Ovary (tissue), 7 donors: ENCODE measurements at regions not wholly inside any gene's neighbourhood (a gene's known extent, or its start where the extent isn't known, plus 50 kb on each side); places are given as distances from the start of the nearest gene placed in this dataset.

Experiments used
- DNase-seq, 5 donors: peaks; one replicate each; pipeline ENCODE4 v3.0.0-alpha.2; 2019 to 2020
- H3K27ac ChIP-seq, 2 donors: fragments of 200-600 bp; one replicate each; pipeline versions ENCODE4 v1.5.1 to v1.8.0; 2019 to 2022
- H3K27me3 ChIP-seq: fragments of 200-600 bp; one replicate; pipeline ENCODE4 v1.8.0; 2022
- H3K36me3 ChIP-seq: fragments of 200-600 bp; sonication (generic); one replicate; pipeline ENCODE4 v1.5.1; 2019
- H3K4me1 ChIP-seq: one replicate; pipeline ENCODE4 v1.8.1; 2013; ENCODE audit warnings: mild to moderate bottlenecking, moderate library complexity; ENCODE audit not compliant: insufficient read depth
- H3K4me3 ChIP-seq: fragments of 200-600 bp; sonication (generic); one replicate; pipeline ENCODE4 v1.5.1; 2017
- H3K9me3 ChIP-seq, 2 donors: fragments of 200-600 bp in 1 of 2; sonication (generic) in 1 of 2; one replicate each; pipeline versions ENCODE4 v1.5.1 to v1.8.1; 2013 to 2019; ENCODE audit warnings: mild to moderate bottlenecking in 1 of 2, moderate library complexity in 1 of 2
- EP300 ChIP-seq: sonication (generic); formaldehyde crosslinking; IDR thresholded peaks from one replicate; pipeline ENCODE4 v1.6.1; 2017; ENCODE audit warnings: antibody characterized with exemption
- POLR2A ChIP-seq: fragments of 450-650 bp; IDR thresholded peaks from one replicate; pipeline ENCODE4 v1.6.1; 2017; ENCODE audit warnings: antibody characterized with exemption, mild to moderate bottlenecking, moderate library complexity
- WGBS, 3 donors: extraction: QIAGEN DNeasy Blood & Tissue Kit in 1 of 3; methylation state at CpG; one replicate each; pipeline versions ENCODE4 v1.1.5 to v1.1.7; 2013 to 2017; 5-methylcytosine and 5-hydroxymethylcytosine counted together
- intact Hi-C, 4 donors: fragments of 100-400 bp; cut with DNase I; formaldehyde crosslinking; loops; one replicate each; pipeline versions ENCODE4 v1.11.0 to v1.15.1; 2022 to 2023
- TF ChIP-seq, protein P1 (sequence below), 3 donors: fragments of 450-650 bp in 2 of 3; fragments of 200-600 bp in 1 of 3; IDR thresholded peaks; one replicate each; pipeline versions ENCODE4 v1.5.1 to v1.8.0; 2016 to 2022; ENCODE audit warnings: antibody characterized with exemption in 3 of 3, mild to moderate bottlenecking in 1 of 3
- donor health status: DM: no; HTN: no; CAD: no; lungs with moderate emphysema.
- donor health status: DM: no; HTN: no; CAD: no.
- donor health status: Bipolar disorder and iron deficiency.
- donor health status: DM: no; HTN: no; CAD: no.
- donor health status: DM: yes; HTN: yes; CAD: no.

DNA sequence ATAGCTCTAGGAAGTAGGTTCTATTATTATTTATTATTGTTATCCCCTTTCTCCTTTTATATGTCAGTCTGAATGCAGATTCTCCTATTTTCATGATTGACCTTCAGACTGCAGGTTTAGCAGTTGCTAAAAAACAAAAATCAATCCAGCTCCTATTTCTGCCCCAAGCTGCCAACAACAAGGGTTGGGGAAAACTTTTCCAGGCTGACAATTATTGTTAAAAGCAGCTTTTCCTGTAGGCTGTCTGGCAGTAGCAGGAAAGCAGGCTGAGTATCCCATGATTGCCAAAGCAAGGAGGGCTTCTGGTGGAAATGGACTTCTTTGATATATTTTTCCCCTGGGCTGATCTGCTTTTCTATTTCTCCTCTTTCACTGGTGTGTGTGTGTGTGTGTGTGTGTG is 78.0 kb upstream of the CTLA4 start:
- no peaks in the 10 kb centered on the region for H3K4me1 ChIP-seq
- no peaks in the 10 kb centered on the region for H3K9me3 ChIP-seq
- no peaks in the 10 kb centered on the region for H3K27me3 ChIP-seq
- DNase-seq = no peak
- H3K27ac ChIP-seq = no peak overlapping the region
- intact Hi-C loops = no loop called here
- no peaks in the 10 kb centered on the region for H3K36me3 ChIP-seq
- TF ChIP-seq EP300 = no peak
- TF ChIP-seq, protein P1, sequence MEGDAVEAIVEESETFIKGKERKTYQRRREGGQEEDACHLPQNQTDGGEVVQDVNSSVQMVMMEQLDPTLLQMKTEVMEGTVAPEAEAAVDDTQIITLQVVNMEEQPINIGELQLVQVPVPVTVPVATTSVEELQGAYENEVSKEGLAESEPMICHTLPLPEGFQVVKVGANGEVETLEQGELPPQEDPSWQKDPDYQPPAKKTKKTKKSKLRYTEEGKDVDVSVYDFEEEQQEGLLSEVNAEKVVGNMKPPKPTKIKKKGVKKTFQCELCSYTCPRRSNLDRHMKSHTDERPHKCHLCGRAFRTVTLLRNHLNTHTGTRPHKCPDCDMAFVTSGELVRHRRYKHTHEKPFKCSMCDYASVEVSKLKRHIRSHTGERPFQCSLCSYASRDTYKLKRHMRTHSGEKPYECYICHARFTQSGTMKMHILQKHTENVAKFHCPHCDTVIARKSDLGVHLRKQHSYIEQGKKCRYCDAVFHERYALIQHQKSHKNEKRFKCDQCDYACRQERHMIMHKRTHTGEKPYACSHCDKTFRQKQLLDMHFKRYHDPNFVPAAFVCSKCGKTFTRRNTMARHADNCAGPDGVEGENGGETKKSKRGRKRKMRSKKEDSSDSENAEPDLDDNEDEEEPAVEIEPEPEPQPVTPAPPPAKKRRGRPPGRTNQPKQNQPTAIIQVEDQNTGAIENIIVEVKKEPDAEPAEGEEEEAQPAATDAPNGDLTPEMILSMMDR (IDR thresholded peaks at IDR 0.05) = no peak
- no peak for TF ChIP-seq POLR2A
- no peak overlapping the region for H3K4me3 ChIP-seq

DNA sequence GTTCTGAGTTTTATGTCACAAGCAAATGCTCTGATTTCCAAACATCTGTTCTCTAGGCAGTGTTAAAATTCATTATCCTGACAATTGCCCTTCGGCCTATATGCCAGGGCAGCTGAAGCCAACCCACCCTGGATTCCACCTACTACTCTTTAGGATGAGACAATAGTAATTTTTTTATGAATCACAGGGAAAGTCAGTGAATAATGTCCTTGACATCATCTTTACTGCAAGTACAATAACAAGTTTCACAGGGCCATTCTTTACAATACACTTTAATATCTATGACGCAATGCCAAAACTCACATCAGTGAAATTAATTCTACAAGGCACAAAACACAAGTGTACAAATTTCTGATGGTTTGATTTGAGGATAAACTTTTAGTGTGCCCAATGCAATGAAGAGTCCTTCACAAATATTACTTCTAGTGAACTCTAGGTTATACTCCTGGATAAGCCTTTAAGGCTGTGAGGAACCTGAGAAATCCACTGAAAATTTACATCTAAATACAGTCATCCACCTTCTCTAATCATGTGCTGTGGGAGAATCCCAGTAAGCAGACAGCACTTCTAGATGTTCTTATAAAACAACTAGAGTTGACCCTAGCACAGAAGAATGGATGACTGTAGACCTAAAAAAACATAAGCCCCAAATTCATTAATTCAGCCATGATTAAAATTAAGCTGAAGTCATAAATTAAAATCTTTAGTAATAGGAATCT is 77.3 kb upstream of the CTLA4 start:
- WGBS, 3 donors = 90 to 94% (median 92%) methylated on average over 2 of the region's 2 CpGs
- intact Hi-C loops = no loop called here

DNA sequence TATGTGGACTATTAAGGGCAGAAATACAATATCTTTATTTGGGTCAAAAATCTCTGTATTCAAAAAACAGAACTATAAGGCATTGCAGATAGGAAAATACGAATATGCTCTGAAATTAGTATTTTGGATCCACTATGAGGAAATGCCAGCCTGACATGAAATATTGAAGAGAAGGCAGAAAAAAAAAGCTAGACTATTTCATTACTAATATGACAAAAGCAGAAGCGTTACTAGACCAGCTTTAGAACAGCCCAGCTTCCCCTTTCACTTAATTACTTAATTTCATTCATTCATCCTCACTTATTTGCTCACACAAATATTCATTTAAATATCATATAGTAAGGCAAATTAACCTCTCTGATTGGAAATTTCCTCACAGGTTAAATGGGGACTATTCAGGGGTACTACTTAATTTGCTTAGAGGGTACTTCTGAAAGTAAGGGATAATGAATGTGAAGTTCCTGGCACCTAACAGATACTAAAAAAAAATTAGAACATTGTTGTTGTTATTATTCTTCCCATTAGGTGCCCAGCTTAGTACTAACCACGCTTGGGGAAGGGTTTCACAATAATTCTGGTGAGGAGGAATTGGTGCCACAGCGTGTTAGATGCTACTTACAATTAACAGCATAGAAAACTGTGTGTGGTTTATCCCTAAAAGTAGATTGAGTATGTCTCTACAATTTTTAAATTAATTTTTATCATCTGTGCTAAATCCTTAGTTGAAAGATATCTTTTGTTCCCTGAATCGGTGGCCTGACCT is 71.1 kb upstream of the CTLA4 start:
- intact Hi-C loops = no loop called here

More for the DNA sequence above, 77.3 kb upstream of the CTLA4 start:
- no peak for DNase-seq
- H3K27ac ChIP-seq = no peak overlapping the region
- no peaks in the 10 kb centered on the region for H3K27me3 ChIP-seq
- no peaks in the 10 kb centered on the region for H3K36me3 ChIP-seq
- TF ChIP-seq EP300 = no peak
- TF ChIP-seq, protein P1 (IDR thresholded peaks at IDR 0.05) = no peak
- no peak for TF ChIP-seq POLR2A
- no peaks in the 10 kb centered on the region for H3K9me3 ChIP-seq
- H3K4me1 ChIP-seq = no peaks in the 10 kb centered on the region
- H3K4me3 ChIP-seq = no peak overlapping the region

DNA sequence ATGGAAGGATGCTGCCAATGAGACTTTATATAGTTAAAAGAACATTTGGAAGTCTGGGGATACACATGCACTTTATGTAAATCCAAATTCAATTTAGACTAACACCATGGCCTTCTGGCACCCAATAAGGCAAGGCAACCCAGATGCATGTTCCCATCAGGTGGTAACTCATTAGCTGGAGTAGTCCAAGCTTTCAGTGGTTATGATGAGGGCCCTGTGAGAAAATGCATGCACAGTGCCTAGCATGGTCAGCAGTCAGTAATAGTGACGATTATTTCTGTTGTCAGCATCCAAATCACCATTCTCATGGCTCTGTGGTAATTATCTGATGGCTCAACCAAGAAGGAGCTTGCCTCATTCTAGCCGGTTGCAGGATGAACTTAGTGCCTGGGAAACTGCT is 70.3 kb upstream of the CTLA4 start:
- H3K9me3 ChIP-seq = no peaks in the 10 kb centered on the region
- no peak overlapping the region for H3K4me3 ChIP-seq
- WGBS, 3 donors = 85 to 96% (median 93%) methylated on average over 2 of the region's 2 CpGs
- no peaks in the 10 kb centered on the region for H3K36me3 ChIP-seq
- intact Hi-C loops = no loop called here
- no peak overlapping the region for H3K27ac ChIP-seq
- no peaks in the 10 kb centered on the region for H3K4me1 ChIP-seq
- TF ChIP-seq, protein P1 (IDR thresholded peaks at IDR 0.05) = no peak
- TF ChIP-seq EP300 = no peak
- TF ChIP-seq POLR2A = no peak
- no peak for DNase-seq
- H3K27me3 ChIP-seq = no peaks in the 10 kb centered on the region

More for the DNA sequence above, 71.1 kb upstream of the CTLA4 start:
- Histone ChIP-seq H3K27ac (no peak overlapping the region), H3K4me1 (no peaks in the 10 kb centered on the region), H3K36me3 (no peaks in the 10 kb centered on the region), H3K4me3 (no peak overlapping the region), H3K27me3 (no peaks in the 10 kb centered on the region), H3K9me3 (no peaks in the 10 kb centered on the region)
- WGBS, 3 donors = 81 to 93% (median 90%) methylated on average over 5 of the region's 5 CpGs
- TF ChIP-seq POLR2A (no peak), EP300 (no peak)
- TF ChIP-seq, protein P1 (IDR thresholded peaks at IDR 0.05) = no peak
- no peak for DNase-seq
